ENCODE measurements at regions not wholly inside any gene's neighbourhood (a gene's known extent, or its start where the extent isn't known, plus 50 kb on each side); places are given as distances from the start of the nearest gene placed in this dataset.

GRCh38 chr3:168620854-168621253, 525.1 kb upstream of the GOLIM4 start (continued):
- TF ChIP-seq CTCF (CRISPR knock-in tag; IDR thresholded peaks at IDR 0.05) (peak; percentile 80), NONO (IDR thresholded peaks at IDR 0.05) (no peak), NONO (CRISPR knock-in tag; conservative IDR thresholded peaks at IDR 0.05) (no peak), MLLT10 (CRISPR knock-in tag; IDR thresholded peaks at IDR 0.05) (0 out of 2 replicates have a peak, but pooled peaks have one; percentile 26), SMC3 (IDR thresholded peaks at IDR 0.05; ENCODE audit: low read length) (peak; percentile 87), MEF2D (CRISPR knock-in tag; IDR thresholded peaks at IDR 0.05) (no peak), MTERF4 (CRISPR knock-in tag; IDR thresholded peaks at IDR 0.05) (no peak), GATAD1 (CRISPR knock-in tag; IDR thresholded peaks at IDR 0.05) (no peak)

- Histone ChIP-seq H3K79me2 (ENCODE audit: insufficient read depth, low read length) (no peaks in the 10 kb centered on the region), H2AFZ (ENCODE audit: low read length) (no peak overlapping the region), H3K9ac (ENCODE audit: insufficient read depth, low read depth, low read length) (no peak overlapping the region), H3K4me1 (ENCODE audit: insufficient read depth, low read length) (no peaks in the 10 kb centered on the region), H3K4me3 (replicated peaks in 1 of 3; ENCODE audit: insufficient read depth in 1 of 3, low read depth in 2 of 3, low read length in 3 of 3) (no peak overlapping the region), H3K27ac (ENCODE audit: extremely low read length, insufficient read depth, low read length) (no peak overlapping the region), H3K9me3 (ENCODE audit: low read length) (no peaks in the 10 kb centered on the region), H3K27me3 (ENCODE audit: control insufficient read depth in 1 of 2, insufficient read depth in 2 of 2, low read length in 2 of 2) (no peaks in the 10 kb centered on the region), H3K4me2 (ENCODE audit: low read depth, low read length) (no peak overlapping the region), H4K20me1 (ENCODE audit: insufficient read depth, low read length) (no peaks in the 10 kb centered on the region), H3K36me3 (replicated peaks in 1 of 2; ENCODE audit: control insufficient read depth in 1 of 2, insufficient read depth in 2 of 2, low read length in 2 of 2) (no peaks in the 10 kb centered on the region)
- no peak for TF ChIP-seq HNF4A (CRISPR knock-in tag; IDR thresholded peaks at IDR 0.05)
- FAIRE-seq (no peak), ATAC-seq (no peak), DNase-seq (ENCODE audit: low spot score) (no peak)
- intact Hi-C loops (cut with micrococcal nuclease; ENCODE audit: unreplicated experiment) (no loop called here), in situ Hi-C loops (cut with HindIII; ENCODE audit: extremely low pct_ligation_motif_present, low pct_unique_long_range_greater_than_20kb) (loop anchor here (5.0 to 10.0 kb wide), 2 partner anchors 107 to 404 kb away; no protein-coding TSS in a partner anchor)
- POLR2A ChIA-PET: no interaction called here
- no TSS peak for BruUV-seq (replicated peaks)
- WGBS (ENCODE audit: low lambda C conversion rate): 2% methylated on average over 3 of the region's 3 CpGs
- CTCF ChIA-PET (ENCODE audit: low intra/inter-chr PET ratio, low total read pairs): no interaction called here
These were observed 523.2 kb upstream of the GOLIM4 start for GRCh38 chr3:168618827-168619470.
